NCI-H526 (cell line): ENCODE measurements at regions not wholly inside any gene's neighbourhood (a gene's known extent, or its start where the extent isn't known, plus 50 kb on each side); places are given as distances from the start of the nearest gene placed in this dataset.

Experiments used
- DNase-seq, 2 experiments: peaks; one replicate each; lab custom pipeline; 2025; lab: John Stamatoyannopoulos, UW

DNA sequence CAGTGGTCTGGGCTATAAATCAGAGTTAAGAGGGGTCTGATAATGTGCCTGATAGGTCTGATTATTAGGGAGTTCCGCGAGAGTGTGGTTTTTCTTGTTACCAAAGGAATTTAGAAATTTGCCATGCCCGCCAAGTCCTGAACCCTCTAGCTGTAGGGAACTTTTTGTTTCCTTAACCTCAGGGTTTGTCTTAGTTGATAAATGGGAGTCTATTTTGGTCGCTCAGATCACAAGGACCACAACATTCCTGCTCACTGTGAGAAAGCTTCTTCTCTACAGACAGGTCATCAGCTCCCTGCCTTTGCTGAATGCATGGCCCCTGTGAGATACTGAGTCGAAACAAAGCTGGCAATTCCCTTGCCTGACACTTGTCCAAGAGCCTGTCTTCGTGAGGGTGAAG, 497.8 kb downstream of the HS3ST4 start:
- no peak for DNase-seq

- no peak for DNase-seq
Measured at GRCh38 chr16:26194526-26194925, 502.8 kb downstream of the HS3ST4 start.

- no peak for DNase-seq
Measured at GRCh38 chr16:26195225-26195624, 503.5 kb downstream of the HS3ST4 start.

DNA sequence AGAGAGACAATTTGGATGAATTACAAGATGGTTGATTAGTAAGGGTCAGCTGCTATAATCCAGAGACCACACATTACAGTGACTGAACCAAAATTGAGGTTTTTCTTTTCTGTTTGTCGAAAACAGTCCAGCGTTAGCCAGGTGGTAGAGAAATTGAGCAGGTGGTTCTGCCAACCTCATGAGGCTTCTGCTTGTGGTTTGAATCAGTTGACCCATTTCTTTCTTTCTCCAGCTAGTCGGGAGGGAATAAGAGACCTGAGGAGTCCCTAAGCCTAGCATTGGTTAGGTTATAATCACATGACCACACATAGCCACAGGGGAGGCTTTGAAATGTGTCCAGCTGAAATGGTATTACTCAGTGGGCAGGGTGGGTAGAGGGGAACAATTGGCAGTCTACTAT, 504.6 kb downstream of the HS3ST4 start:
- no peak for DNase-seq

- DNase-seq: no peak
Measured at GRCh38 chr16:26196802-26197201, 505.0 kb downstream of the HS3ST4 start.

GRCh38 chr16:26197707-26198106, 505.9 kb downstream of the HS3ST4 start:
- DNase-seq: no peak

DNA sequence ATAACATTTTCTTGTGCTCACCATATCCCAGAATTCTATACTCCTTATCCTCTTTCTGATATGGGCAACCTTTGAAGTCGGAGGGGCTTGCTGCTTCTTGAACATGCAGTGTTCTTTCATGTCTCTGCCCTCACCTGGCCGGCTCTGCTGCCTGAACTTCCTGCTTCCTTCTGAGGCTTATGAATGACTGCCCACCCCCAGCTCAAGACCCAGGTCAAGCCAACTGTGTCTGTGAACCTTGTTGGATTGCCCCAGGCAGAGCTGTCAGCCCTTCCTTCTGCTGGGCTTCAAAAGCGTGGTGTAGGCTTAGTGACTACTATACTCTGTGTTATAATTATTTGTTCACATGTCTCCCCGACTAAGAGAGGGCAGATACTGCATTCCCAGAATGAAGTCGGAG, 506.5 kb downstream of the HS3ST4 start:
- DNase-seq: no peak

GRCh38 chr16:26204138-26204537, 512.4 kb downstream of the HS3ST4 start:
- DNase-seq: no peak

DNA sequence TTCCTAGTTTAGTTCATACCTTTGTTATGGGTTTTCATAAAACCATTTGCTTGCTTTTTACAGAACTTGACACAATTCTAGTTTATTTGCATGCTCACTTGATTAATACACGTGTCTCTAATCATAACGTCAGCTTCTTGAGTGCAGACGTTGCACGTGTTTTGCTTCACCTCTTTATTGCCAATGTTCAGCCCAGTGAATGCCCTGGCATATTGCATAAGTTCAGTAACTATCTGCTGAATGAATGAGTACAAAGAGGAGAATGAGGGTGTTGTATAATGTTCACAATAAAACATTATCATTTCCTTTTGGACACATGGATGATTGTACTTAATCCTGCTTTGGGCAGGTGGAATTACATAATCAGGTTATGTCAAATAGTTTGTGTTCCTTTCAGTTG, 519.8 kb downstream of the HS3ST4 start:
- DNase-seq: no peak

DNA sequence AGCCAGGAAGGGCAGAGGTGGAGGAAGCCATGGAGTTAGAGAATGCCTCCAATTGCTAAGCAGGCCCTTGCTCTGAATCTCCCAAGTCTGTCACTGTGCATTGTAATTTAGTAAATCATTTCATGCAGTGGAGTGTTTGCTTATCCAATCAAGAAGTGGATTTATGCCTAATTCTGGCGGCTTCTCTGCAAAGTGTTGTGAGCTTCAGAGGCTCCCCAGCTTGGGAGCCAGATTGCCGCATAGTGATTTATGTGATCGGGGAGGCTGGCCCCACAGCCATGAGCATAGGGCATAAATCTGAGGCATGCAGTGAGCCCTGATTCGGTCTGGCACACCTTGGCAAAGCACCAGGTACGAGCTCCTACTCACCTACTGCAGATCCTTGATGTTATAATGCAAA, 520.8 kb downstream of the HS3ST4 start:
- no peak for DNase-seq

GRCh38 chr16:26214581-26215174, 522.9 kb downstream of the HS3ST4 start:
- DNase-seq: peak; percentile 2 to 14

DNA sequence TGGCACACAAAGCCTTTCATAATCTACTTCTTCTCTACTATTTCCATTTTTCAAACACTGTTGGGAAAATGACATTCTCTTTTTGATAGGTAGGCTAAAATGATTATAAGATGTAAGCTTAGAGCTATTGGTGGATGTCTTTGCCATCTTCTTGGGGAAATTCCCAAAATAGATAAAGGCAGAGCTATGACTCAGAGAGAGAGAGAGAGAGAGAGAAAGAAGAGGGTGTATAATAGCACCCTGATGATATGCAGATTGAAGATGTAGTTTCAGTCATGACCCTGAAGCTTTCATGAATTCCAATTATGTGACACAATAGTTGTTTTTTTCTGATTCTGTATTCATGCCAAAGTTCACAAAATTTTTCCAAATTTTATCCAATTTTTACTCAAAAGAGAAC, 529.1 kb downstream of the HS3ST4 start:
- no peak for DNase-seq

GRCh38 chr16:26231647-26232046, 539.9 kb downstream of the HS3ST4 start:
- no peak for DNase-seq

- no peak for DNase-seq
Measured at GRCh38 chr16:26240807-26241206, 549.0 kb downstream of the HS3ST4 start.

DNA sequence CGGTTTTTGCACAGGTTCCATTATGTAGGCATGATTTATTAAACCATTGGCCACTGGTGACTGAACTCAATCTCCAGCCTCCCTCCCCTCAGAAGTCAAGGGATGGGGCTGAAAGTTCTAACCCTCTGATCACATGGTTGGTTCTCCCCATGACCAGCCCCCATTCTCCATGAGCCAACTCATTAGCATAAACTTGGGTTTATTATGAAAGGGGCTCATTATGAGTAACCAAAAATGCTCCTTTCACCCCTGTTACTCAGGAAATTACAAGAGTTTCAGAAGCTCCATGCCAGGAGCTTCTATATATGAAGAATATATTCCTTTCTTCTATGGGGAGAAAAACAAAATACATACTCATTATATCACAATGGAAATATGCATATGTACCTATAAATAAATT, 555.3 kb downstream of the HS3ST4 start:
- no peak for DNase-seq

GRCh38 chr16:26252598-26252997, 560.8 kb downstream of the HS3ST4 start:
- DNase-seq: no peak

DNA sequence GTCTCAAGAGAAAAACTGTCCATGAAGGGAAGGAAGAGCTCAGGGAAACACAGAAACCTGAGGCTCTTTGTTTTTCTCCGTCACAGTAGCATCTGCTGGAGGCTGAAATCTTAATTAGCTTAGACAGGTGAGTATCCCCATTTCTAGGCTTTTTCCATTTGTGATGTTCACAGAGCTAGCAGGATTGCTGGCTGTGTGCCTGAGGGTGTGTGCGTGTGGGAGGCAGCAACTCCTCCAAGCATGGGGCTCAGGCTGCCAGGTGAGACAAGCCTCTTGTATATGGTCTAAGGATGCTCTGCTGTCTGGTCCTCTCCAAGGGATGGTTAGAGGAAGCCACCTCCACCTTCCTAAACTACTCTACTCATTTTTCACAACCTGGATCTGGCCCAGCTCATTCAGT, 569.9 kb downstream of the HS3ST4 start:
- no peak for DNase-seq

- DNase-seq: peak in 1 of 2 experiments; percentile 7
Measured at GRCh38 chr16:26263406-26263805, 571.6 kb downstream of the HS3ST4 start.

- no peak for DNase-seq
Measured at GRCh38 chr16:26267641-26268040, 575.9 kb downstream of the HS3ST4 start.

DNA sequence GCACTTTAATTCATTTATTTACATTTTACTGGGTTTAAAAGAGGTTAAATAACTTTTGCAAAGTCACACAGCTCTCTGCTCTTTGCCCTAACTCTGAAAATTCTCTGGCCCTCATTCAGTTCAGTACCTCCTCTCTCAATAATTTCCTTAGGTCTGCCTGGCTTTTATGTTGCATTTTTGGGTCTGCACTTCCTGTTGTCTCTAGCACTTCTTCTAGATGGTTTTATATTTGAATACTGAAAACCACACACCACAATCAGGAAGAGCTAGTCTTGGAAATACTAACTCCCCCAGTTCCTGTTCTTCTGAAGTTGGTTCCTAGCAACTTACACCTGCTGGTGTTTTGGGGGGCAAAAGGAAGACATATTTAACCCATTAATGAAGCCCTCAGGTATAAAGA, 577.9 kb downstream of the HS3ST4 start:
- DNase-seq: no peak

GRCh38 chr16:26273607-26274006, 581.8 kb downstream of the HS3ST4 start:
- no peak for DNase-seq

GRCh38 chr16:26275021-26275590, 583.3 kb downstream of the HS3ST4 start:
- no peak for DNase-seq

DNA sequence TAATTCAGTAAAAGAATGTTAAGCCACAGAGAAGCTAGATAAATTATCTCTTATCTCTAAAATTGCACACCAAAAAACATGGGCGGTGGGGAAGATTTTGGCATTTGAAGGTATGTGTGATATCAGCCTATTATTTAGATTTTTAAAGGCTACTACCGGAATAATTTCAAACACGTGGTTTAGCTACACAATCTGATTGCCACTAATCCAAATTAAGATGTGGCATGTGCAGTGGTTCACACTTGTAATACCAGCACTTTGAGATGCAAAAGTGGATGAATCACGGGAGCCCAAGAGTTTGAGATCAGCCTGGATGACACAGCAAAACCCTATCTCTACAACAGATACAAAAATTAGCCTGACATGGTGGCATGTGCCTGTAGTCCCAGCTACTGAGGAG, 584.5 kb downstream of the HS3ST4 start:
- DNase-seq: no peak

GRCh38 chr16:26281381-26282110, 589.8 kb downstream of the HS3ST4 start:
- DNase-seq: no peak
